ENCODE measurements at regions not wholly inside any gene's neighbourhood (a gene's known extent, or its start where the extent isn't known, plus 50 kb on each side); places are given as distances from the start of the nearest gene placed in this dataset.

DNA sequence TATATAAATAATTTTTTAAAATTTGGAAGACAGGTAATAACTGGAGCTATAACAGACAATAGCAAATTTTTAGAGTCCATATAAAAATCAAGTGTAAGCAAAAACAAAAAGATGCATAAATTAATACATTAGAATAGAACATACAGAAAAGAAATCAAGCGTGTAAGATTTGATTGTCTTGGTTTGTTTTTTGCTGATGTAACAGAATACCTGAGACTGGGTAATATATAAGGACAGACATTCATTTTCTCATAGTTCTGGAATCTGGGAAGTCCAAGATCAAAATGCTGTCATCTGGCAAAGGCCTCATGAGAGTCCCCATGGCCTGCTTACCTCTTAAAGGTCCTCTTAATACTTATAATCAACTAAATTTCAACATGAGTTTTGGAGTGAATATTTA lies 1010.1 kb downstream of the CDH18 start:
- no peak for DNase-seq (ENCODE audit: low read depth in 4 of 4, low spot score in 3 of 4)

DNA sequence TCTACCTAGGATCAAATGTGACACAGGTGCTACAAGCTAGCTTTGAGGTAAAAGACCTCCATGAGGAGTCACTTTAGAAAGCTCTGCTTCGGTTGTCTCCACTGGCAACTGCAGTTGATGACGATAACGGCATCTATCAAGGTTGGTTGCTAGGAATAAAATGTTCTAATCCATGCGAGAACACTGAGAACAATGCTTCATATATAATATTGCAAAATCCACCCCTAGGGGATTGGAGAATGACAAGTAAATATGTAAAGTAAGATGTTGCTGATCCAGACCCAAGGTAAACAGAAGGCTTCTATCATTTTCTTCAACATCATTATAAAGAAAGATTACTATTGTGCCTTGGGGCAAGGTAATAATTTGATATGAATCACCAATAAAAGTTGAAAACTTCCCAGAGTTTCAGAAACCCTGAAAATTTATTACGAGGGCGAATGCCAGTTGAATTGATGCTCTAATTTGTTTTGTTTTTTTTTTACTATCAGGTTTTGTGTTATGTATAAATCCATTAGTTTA lies 1003.4 kb downstream of the CDH18 start:
- DNase-seq (ENCODE audit: low read depth in 4 of 4, low spot score in 3 of 4) = no peak

DNA sequence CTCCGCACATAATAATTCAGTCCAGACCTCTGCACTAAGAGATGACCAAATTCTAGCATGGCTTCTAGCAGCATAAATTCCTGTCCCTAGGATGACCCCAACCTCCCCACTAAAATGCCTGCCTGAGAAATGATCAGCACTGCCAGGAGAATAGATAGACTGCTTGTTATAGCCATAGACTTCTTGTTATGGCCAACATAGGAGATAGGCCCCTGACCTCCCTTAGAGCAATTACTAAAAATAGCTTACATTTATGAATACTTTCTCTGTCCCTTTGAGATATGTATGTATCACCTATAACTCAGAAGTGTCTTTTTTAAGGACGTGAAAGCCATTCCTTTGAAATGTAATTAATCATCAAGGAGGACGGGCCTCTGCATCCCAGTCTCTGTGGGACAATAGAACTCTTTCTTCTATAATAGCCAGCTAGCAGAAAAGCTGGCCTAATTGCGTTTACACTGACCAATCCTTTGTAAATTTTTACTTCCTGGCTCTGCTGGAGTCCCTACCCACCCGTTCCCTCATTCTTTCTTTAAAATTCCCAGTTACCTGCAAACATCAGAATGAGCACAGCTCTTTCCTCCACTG lies 1002.7 kb downstream of the CDH18 start:
- DNase-seq (ENCODE audit: low read depth in 4 of 4, low spot score in 3 of 4) = no peak

DNA sequence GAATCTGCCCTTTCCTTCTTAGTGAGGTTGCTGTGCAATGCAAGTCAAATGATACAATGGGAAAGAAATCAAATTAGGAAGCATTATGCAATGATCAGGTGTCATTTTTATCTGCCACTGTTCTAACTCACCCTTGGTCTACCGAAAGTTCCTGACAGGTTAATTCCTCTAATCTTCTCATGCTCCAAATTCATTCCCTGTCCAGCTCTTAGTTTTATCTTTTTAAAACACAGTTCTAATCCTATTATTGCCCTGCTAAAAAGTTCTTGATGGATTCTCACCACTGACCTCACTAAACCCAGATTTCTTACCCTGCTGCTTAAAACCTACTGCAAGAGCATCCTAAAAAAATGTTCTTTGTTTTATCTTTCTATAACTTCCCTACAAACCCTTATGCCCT lies 1000.9 kb downstream of the CDH18 start:
- no peak for DNase-seq (ENCODE audit: low read depth in 4 of 4, low spot score in 3 of 4)

DNA sequence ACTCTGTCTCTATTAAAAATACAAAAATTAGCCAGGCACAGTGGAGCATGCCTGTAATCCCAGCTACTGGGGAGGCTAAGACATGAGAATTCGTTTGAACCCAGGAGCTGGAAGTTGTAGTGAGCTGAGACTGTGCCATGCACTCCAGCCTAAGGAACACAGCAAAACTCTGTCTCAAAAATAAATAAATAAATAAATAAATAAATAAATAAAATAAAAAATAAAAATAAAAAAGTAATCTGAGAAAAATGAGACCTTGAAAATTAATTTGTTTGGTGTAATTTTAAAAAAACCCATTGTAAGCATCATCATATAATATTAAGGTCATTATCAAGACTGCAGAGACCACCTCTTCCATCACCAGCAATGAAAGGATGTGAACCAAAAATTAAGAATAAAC lies 997.1 kb downstream of the CDH18 start:
- DNase-seq (ENCODE audit: low read depth in 4 of 4, low spot score in 3 of 4) = no peak

DNA sequence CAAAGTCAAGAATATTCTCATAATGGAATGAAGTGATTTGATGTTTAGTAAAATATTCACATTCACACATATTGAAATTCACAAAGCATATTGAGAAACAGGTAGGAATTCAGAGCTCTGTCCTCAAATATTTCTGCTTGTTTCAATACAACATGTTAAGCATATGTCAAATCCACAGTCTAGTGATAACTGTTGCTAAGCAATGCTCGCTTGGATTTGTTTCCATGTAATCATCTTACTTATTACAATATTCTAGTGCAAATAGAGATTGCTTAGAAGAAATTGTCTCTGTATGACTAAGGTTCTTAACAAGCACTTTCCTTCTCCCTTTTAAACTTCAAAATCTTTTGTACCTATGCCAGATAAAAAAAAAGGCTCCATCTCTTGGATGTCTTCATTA lies 995.7 kb downstream of the CDH18 start:
- no peak for DNase-seq (ENCODE audit: low read depth in 4 of 4, low spot score in 3 of 4)

DNA sequence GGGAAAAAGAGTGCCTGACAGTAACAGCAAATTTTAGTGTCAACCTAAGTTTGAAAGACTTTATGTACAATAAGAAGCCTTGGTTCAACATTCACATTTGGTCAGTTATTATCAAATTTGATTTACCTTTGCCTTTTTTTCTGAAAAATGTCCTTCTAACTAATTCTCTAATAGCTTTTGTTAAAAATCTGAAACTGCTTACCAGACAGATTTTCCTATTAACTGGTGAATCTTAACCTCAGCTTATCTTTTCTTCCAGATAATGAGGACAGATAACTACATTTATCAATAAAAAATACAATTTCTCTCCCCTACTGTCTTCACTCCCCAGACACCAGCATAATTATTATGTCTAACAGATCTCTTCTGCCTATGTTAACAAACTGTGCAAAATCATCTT lies 988.5 kb downstream of the CDH18 start:
- no peak for DNase-seq (ENCODE audit: low read depth in 4 of 4, low spot score in 3 of 4)

DNA sequence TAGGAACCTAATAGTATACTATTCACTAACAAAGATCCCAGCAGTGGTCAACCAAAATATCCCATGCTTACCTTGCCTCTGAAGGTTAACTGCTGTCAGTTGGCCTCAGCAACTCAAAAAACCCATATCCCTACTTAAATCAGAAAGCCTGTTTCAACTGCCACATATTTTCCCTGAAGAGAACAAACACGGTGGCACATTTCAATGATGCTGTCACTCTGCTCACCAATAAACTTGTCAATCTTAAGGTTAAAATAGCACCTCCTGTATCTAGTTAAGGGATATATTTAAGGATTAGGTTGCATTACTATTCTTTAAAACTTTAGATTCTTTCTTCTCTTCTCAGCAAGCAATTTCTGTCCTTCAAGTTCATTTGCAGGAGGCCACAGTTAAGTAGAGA lies 986.9 kb downstream of the CDH18 start:
- DNase-seq (ENCODE audit: low read depth in 4 of 4, low spot score in 3 of 4) = no peak

DNA sequence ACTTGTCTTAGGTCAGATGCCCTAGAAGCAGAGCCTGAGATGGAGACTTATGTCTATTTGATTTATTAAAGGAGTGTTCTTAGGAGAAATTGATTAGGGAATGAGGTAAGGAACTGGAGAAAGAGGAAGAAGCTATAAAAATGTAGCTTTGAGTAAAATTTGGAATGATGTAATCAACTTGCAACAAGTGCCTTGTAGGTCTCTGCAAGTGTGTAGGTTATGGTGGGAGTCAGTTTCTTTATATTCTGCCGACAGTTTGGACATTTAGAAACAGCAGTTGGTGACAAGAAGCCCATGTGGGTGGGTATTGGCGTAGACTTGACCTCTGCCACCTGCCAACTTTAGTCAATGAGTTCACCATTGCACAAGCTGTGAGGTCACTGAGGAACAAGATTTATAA lies 986.5 kb downstream of the CDH18 start:
- no peak for DNase-seq (ENCODE audit: low read depth in 4 of 4, low spot score in 3 of 4)

DNA sequence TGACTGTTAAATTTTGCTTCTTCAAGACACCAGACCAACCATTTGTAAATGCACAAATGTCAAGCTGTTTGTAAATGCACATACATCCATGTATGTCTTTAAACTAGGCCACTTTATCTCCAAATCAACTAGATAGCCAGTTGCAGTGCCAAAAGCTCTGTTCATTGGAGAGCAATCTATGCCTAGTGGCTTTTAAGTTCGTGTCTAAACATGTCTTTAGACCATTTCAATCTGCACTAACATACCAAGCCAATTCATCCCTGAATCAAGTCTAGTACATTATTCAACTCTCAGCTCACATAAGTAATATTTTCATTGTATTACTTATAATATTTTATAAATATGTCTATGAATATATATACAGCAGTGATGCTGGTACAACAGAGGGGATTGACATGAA lies 985.9 kb downstream of the CDH18 start:
- DNase-seq (ENCODE audit: low read depth in 4 of 4, low spot score in 3 of 4) = no peak

DNA sequence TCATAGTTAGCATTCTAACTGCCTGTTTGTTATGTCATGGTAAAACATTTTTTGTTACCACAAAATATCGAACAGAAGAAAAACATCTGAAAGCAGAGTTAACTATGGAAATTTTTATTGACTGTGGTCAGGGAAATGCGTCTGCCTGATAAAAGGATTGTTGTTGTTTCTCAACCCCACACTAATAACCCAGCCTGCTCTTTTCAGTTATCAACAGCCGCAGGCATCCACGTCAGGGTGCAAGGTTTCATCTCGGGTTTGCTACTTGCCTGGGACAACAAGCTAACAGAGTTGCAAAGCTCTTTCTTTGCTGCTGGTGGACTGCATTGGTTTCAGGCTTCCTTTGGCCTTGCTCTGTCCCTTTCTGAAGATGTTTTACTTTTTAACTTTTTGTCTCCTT lies 969.2 kb downstream of the CDH18 start:
- DNase-seq (ENCODE audit: low read depth in 4 of 4, low spot score in 3 of 4) = no peak

DNA sequence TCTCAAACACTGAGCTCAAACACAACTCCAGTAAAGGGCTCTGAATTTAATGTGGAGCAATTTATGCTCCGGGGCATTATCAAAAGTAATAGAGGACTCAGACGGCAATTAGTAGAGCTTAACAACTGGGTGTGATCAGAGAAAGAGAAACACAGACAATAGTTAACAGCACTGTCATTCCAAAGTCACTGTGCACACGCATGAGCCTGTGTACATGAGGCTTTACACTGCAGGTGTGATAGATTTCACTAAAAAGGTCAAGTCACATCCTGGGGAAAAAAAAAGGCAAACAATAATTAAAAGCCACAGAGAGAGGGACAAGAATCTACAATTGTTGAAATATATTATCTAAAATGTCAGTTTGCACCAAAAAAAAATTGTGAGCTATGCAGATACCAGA lies 956.5 kb downstream of the CDH18 start:
- DNase-seq (ENCODE audit: low read depth in 4 of 4, low spot score in 3 of 4) = no peak

DNA sequence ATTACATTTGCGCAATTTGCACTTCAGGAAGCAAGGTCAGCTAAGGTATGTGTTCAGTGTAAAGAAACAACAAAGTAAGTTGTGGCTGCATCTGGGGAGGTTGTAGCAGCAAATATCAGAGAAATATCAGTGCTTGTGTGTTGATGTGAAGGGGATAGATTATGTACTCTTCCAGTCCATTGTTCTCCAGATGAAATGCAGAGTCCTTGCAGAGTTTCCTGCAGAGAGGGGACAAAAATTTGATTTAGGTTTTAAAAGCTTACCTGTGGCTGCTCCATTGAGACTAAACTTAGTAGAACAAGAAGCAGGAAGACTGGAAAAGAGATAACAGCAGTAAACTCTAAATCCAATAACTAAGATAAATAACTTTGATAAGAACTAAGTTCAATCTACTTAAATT lies 952.2 kb downstream of the CDH18 start:
- DNase-seq (ENCODE audit: low read depth in 4 of 4, low spot score in 3 of 4) = no peak

DNA sequence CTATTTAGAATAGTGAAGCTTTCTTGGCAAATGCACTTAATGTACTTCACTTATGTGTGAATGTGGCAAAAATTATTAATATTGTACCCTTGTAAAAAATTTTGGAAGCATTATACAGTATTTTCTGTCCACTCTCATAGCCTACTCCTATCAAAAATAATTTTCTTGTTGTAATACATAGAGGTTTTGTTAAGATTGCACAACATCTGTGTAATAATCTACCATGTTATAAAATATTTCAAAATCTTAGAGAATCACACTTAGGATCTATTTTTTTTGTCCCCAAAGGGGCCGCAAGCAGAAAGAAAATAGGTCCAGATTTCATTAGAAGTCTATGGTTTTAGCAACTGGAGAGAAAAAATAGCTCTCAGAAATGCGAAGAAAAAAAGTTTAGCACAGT lies 945.9 kb downstream of the CDH18 start:
- no peak for DNase-seq (ENCODE audit: low read depth in 4 of 4, low spot score in 3 of 4)

DNA sequence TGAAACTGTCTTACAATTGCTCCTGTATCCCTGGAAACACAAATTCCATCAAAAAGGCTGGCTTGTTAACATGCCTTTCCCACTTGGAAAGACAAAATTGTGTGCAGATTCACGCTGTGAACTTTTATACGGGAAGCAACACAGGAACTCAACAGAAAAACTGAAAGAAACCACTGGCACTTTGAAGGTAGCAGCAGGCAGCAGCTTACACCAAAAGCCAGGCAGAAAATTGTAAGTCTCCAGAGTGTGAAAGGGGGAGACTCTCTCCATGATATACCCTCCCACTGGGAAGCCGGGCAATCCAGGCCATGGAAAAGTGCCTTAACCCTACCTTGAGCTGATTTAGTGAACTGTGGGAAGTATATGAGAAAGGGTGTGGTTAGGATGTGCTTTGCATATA lies 943.7 kb downstream of the CDH18 start:
- no peak for DNase-seq (ENCODE audit: low read depth in 4 of 4, low spot score in 3 of 4)

DNA sequence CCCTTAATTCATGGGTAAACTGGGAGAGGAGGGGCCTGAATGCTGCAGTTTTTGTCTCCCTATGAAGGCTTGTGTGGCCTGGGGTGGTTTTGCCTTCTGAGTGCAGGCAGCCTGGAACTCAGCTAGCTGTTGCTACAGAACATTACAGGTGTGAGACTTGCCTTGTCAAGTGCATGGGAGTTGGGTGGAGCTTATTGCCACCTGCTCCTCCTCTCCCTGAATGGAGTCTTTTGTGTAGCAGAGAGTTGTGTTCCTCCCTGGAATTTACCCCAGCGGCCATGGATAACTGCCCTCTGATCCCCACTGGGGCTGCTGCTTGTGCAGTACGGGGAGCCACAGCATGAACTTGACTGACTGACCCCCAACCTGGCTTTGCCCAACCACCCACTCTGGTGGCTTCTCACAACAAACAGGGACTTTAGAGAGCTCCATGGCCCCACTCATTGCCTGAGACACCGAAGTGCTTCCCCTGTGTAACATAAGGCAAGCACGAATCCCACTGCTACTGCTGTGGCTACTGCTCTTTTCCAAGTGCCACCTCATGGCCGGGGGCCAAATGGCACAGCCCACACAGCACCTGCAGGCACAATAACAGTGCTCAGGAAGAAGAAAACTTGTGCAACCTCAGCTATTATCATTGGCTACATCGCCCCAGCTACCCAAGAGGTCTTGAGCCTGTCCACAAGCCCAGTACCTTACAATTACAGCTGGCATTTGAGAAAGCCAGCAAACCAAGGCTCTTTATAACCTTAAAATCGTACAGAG lies 942.9 kb downstream of the CDH18 start:
- DNase-seq (ENCODE audit: low read depth in 4 of 4, low spot score in 3 of 4) = no peak

DNA sequence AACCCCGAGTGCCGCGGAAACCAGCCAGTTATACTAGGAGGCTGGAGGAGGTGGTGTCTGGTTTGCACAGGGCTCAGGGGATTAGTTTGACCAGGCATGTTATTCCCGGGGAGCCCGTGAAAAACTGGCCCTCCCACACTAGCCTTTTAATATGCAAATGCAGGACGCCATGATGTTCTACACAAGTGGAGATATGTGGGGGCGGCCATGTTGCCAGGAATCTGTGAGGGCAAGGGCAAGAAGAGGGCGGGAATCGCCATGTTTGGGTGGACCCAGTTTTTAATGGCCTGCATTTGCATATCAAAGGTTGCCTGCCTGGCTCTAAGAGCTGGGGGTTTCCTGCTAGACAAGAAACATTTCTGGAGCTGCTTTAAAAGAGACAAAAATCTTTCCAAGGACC lies 940.7 kb downstream of the CDH18 start:
- DNase-seq (ENCODE audit: low read depth in 4 of 4, low spot score in 3 of 4) = no peak

DNA sequence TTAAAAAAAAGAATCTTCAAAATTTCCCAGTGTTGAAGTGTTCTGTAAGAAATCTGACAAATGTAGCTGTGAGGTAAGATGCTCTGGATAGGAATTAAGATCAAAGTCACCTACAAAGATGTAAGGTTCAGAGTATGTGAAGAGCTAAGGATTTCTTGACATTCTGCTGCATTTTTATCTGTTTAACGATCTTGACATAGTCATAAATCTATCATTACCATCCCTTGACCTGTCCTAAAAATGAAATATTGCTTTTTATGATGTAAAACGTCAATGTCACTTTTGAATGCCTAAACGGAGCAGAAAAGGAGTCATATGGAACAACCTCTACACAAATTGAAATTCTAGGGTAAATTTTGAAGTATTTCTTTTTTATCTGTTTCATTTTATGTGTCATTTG lies 939.3 kb downstream of the CDH18 start:
- DNase-seq (ENCODE audit: low read depth in 4 of 4, low spot score in 3 of 4) = no peak

DNA sequence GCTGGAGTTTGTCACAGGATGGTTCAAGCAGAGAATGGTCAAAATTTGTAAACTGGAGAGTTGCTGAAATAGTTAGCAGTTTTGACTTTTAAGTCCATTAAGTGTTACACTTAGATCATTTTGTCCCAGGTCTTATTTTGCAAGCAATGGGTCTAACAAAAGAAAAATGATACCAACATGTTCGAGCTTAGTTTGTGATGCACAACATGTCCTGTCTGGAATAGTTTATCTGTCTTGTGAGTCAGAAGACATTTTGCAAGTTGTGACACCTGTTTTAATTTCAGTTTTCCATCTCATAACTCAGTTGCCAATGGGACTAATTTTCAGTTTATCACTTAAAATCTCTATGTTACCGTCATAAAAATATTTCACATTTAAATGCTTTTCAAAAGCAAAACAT lies 929.8 kb downstream of the CDH18 start:
- no peak for DNase-seq (ENCODE audit: low read depth in 4 of 4, low spot score in 3 of 4)

DNA sequence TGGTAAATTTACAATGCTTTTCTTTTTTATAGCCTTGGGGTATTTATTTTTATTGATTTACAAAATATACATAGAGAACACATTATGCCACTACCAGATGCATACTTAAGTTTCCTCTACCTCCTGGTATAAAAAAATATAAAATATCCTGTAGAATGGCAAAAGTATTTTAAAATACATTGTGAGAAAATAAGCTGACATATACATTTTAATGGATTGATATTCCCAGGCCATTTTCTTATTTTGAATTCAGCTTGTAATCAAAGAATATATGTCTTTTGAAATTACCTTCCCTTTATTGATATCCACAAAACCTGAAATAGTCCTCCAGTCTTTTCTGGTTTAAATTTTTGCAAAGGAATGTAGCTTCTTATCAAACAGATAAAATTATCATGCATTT lies 923.9 kb downstream of the CDH18 start:
- no peak for DNase-seq (ENCODE audit: low read depth in 4 of 4, low spot score in 3 of 4)

DNA sequence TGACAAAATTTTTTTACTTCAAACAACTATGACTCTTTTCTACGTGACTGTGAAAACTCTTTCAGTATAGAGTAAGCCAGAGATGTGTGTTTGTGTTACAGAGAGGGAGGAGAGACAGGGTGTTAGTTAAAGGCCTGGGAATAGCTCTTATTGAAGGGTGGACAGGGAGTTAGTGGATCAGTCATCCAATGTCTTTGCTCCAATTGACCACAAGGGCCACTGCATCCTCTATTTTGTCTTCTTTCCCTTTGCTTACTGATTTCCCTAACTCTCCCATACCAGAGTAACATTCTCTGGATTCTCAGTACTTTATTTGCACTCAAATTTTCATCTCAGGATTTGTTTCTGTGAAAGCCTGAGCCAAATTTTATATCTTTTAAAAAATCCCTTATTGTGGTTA lies 920.3 kb downstream of the CDH18 start:
- DNase-seq (ENCODE audit: low read depth in 4 of 4, low spot score in 3 of 4) = no peak

DNA sequence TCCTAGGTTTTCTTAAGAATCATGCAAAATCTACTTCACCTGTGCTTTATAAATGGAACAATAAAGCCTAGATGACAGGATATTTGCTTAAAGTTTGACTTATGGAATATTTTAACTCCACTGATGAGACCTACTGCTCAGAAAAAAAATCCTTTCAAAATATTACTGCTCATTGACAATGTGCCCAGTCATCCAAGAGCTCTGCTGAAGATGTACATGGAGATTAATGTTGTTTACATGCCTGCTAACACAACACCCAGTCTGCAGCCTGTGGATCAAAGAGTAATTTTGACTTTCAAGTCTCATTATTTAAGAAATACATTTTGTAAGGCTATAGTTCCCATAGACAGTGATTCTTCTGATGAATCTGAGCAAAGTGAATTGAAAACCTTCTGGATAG lies 889.6 kb downstream of the CDH18 start:
- no peak for DNase-seq (ENCODE audit: low read depth in 4 of 4, low spot score in 3 of 4)

DNA sequence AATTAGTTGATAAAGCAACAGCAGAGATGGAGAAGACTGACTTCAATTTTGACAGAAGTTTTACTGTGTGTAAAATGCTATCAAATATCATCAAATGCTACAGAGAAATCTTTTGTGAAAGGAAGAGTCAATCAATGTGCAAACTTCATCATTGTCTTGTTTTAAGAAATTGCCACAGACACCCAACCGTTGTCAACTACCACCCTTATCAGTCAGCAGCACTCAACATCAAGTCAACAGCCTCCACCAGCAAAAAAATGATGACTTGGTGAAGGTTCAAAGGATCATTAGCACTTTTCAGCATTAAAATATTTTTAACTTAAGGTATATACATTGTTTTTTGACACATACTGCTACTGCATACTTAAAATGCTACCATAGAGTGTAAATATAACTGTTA lies 888.8 kb downstream of the CDH18 start:
- DNase-seq (ENCODE audit: low read depth in 4 of 4, low spot score in 3 of 4) = no peak
